ENCODE measurements at regions not wholly inside any gene's neighbourhood (a gene's known extent, or its start where the extent isn't known, plus 50 kb on each side); places are given as distances from the start of the nearest gene placed in this dataset.

GRCh38 chr6:86856937-86857563 is 80.3 kb upstream of the HTR1E start:
- peak; percentile 59 for DNase-seq
- TF ChIP-seq CTCF (IDR thresholded peaks at IDR 0.05): peak; percentile 80
- H3K36me3 Mint-ChIP-seq (ENCODE audit: low read depth): no peaks in the 10 kb centered on the region
- H3K27me3 Mint-ChIP-seq (ENCODE audit: low read depth, poor library complexity): peaks cover 3% of the 10 kb centered on the region
- no peak overlapping the region for H3K4me3 Mint-ChIP-seq
- no peaks in the 10 kb centered on the region for H3K4me1 Mint-ChIP-seq
- no peak overlapping the region for H3K27ac Mint-ChIP-seq
- H3K9me3 Mint-ChIP-seq: no peaks in the 10 kb centered on the region

- Mint-ChIP-seq H3K4me1 (no peaks in the 10 kb centered on the region), H3K9me3 (no peaks in the 10 kb centered on the region), H3K4me3 (no peak overlapping the region), H3K27me3 (ENCODE audit: low read depth, poor library complexity) (peaks cover 3% of the 10 kb centered on the region), H3K27ac (no peak overlapping the region), H3K36me3 (ENCODE audit: low read depth) (no peaks in the 10 kb centered on the region)
- TF ChIP-seq CTCF (IDR thresholded peaks at IDR 0.05): no peak
- DNase-seq: no peak
These were observed 80.9 kb upstream of the HTR1E start for GRCh38 chr6:86856379-86856778.

GRCh38 chr6:86848986-86849385 is 88.3 kb upstream of the HTR1E start:
- no peaks in the 10 kb centered on the region for H3K36me3 Mint-ChIP-seq (ENCODE audit: low read depth)
- no peaks in the 10 kb centered on the region for H3K9me3 Mint-ChIP-seq
- no peak for TF ChIP-seq CTCF (IDR thresholded peaks at IDR 0.05)
- H3K4me1 Mint-ChIP-seq: no peaks in the 10 kb centered on the region
- H3K27ac Mint-ChIP-seq: no peak overlapping the region
- H3K27me3 Mint-ChIP-seq (ENCODE audit: low read depth, poor library complexity): no peaks in the 10 kb centered on the region
- no peak for DNase-seq
- no peak overlapping the region for H3K4me3 Mint-ChIP-seq

GRCh38 chr6:86832686-86833085 is 104.6 kb upstream of the HTR1E start:
- TF ChIP-seq CTCF (IDR thresholded peaks at IDR 0.05): no peak
- Mint-ChIP-seq H3K4me3 (no peak overlapping the region), H3K27me3 (ENCODE audit: low read depth, poor library complexity) (peaks cover 4% of the 10 kb centered on the region), H3K27ac (no peak overlapping the region), H3K4me1 (no peaks in the 10 kb centered on the region), H3K36me3 (ENCODE audit: low read depth) (no peaks in the 10 kb centered on the region), H3K9me3 (no peaks in the 10 kb centered on the region)
- no peak for DNase-seq

GRCh38 chr6:86825436-86825835 is 111.9 kb upstream of the HTR1E start:
- H3K4me3 Mint-ChIP-seq: no peak overlapping the region
- no peaks in the 10 kb centered on the region for H3K36me3 Mint-ChIP-seq (ENCODE audit: low read depth)
- no peak for TF ChIP-seq CTCF (IDR thresholded peaks at IDR 0.05)
- H3K27me3 Mint-ChIP-seq (ENCODE audit: low read depth, poor library complexity): peaks cover 4% of the 10 kb centered on the region
- H3K27ac Mint-ChIP-seq: no peak overlapping the region
- no peak for DNase-seq
- no peaks in the 10 kb centered on the region for H3K4me1 Mint-ChIP-seq
- H3K9me3 Mint-ChIP-seq: no peaks in the 10 kb centered on the region

- no peak for TF ChIP-seq CTCF (IDR thresholded peaks at IDR 0.05)
- Mint-ChIP-seq H3K4me1 (no peaks in the 10 kb centered on the region), H3K4me3 (no peak overlapping the region), H3K27me3 (ENCODE audit: low read depth, poor library complexity) (no peaks in the 10 kb centered on the region), H3K9me3 (no peaks in the 10 kb centered on the region), H3K36me3 (ENCODE audit: low read depth) (no peaks in the 10 kb centered on the region), H3K27ac (no peak overlapping the region)
- no peak for DNase-seq
These were observed 114.6 kb upstream of the HTR1E start for GRCh38 chr6:86822747-86823146.
